Ovary (tissue), 3 donors: ENCODE measurements at regions not wholly inside any gene's neighbourhood (a gene's known extent, or its start where the extent isn't known, plus 50 kb on each side); places are given as distances from the start of the nearest gene placed in this dataset.
"Not testable (repeated sequence)": the region's sequence is repeated elsewhere in the genome, so short reads cannot be mapped to it uniquely, and the experiment has no call there.

Source experiments
- POLR2A ChIP-seq: fragments of 450-650 bp; IDR thresholded peaks from one replicate; pipeline ENCODE4 v1.6.1; 2017; ENCODE audit warnings: antibody characterized with exemption, mild to moderate bottlenecking, moderate library complexity
- TF ChIP-seq, protein P1 (sequence below), 3 donors: fragments of 450-650 bp in 2 of 3; fragments of 200-600 bp in 1 of 3; IDR thresholded peaks; one replicate each; pipeline versions ENCODE4 v1.5.1 to v1.8.0; 2016 to 2022; ENCODE audit warnings: antibody characterized with exemption in 3 of 3, mild to moderate bottlenecking in 1 of 3
- donor health status: DM: no; HTN: no; CAD: no.

DNA sequence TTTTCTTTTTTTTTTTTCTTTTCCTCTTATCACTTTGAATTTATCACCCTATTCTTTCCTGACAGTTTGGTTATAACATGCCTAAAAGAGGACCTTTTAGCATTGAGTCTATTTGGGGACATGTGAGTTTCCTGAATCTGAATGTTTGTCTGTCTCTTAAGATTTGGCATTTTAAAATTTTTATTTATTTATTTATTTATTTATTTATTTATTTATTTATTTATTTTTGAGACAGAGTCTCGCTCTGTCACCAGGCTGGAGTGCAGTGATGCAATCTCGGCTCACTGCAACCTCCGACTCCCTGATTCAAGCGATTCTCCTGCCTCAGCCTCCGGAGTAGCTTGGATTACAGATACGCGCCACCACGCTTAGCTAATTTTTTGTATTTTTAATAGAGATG is 412.4 kb downstream of the ZBBX start:
- TF ChIP-seq, protein P1, sequence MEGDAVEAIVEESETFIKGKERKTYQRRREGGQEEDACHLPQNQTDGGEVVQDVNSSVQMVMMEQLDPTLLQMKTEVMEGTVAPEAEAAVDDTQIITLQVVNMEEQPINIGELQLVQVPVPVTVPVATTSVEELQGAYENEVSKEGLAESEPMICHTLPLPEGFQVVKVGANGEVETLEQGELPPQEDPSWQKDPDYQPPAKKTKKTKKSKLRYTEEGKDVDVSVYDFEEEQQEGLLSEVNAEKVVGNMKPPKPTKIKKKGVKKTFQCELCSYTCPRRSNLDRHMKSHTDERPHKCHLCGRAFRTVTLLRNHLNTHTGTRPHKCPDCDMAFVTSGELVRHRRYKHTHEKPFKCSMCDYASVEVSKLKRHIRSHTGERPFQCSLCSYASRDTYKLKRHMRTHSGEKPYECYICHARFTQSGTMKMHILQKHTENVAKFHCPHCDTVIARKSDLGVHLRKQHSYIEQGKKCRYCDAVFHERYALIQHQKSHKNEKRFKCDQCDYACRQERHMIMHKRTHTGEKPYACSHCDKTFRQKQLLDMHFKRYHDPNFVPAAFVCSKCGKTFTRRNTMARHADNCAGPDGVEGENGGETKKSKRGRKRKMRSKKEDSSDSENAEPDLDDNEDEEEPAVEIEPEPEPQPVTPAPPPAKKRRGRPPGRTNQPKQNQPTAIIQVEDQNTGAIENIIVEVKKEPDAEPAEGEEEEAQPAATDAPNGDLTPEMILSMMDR (IDR thresholded peaks at IDR 0.05): not testable (repeated sequence)
- not testable (repeated sequence) for TF ChIP-seq POLR2A
